HL-60 (cell line): ENCODE measurements at regions not wholly inside any gene's neighbourhood (a gene's known extent, or its start where the extent isn't known, plus 50 kb on each side); places are given as distances from the start of the nearest gene placed in this dataset.

Experiments used
- DNase-seq, 2 experiments: peaks; one replicate each; pipeline ENCODE4 v3.0.0-alpha.2; 2010 to 2020; ENCODE audit warnings: low read depth in 1 of 2, low spot score in 1 of 2
- H3K27ac ChIP-seq: fragments of 250-450 bp; sonication (Bioruptor Pico); replicated peaks from 2 replicates; pipeline ENCODE4 v1.5.1; 2020; ENCODE audit warnings: mild to moderate bottlenecking, moderate library complexity
- H3K27me3 ChIP-seq: fragments of 250-450 bp; sonication (Bioruptor Pico); 2 replicates; pipeline ENCODE4 v1.5.1; 2021; ENCODE audit warnings: mild to moderate bottlenecking, moderate library complexity; ENCODE audit not compliant: insufficient read depth, poor library complexity, severe bottlenecking
- H3K4me3 ChIP-seq: replicated peaks from 2 replicates; pipeline ENCODE4 v1.5.1; 2011; ENCODE audit warnings: mild to moderate bottlenecking, control low read depth, low read length; ENCODE audit not compliant: insufficient read depth
- GABPA ChIP-seq: IDR thresholded peaks from 2 replicates; pipeline ENCODE4 v1.6.1; 2012; ENCODE audit warnings: low read depth
- POLR2AphosphoS5 ChIP-seq: IDR thresholded peaks from 2 replicates; pipeline ENCODE4 v1.6.1; 2012; ENCODE audit warnings: low read depth
- SPI1 ChIP-seq: IDR thresholded peaks from 2 replicates; pipeline ENCODE4 v1.6.1; 2012; ENCODE audit warnings: low read depth, mild to moderate bottlenecking, borderline replicate concordance
- TF ChIP-seq, protein P1 (sequence below): IDR thresholded peaks from one replicate; pipeline ENCODE4 v1.5.1; 2011; ENCODE audit warnings: low read length, control low read depth, inconsistent platforms; ENCODE audit not compliant: insufficient read depth
- TF ChIP-seq, protein P2 (sequence below): IDR thresholded peaks from 2 replicates; pipeline ENCODE4 v1.6.1; 2012; ENCODE audit warnings: low read depth; ENCODE audit not compliant: insufficient replicate concordance

DNA sequence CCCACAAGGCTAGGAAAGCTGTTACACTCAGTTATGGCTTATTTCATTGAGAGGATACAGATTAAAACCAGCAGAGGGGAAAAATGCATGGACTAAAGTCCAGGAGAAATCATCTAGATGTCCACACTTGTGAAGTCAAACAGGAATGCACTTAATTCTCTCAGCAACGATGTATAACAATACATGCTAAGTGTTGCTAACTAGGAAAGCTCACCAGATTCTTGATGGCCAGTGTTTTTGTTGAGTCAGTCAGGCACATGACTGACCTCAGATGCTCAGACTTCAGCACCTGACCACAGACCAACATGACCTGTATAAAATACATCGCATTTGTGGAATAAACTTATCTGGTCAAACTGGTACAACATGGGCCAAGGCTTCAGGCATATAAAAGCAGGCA, 470.2 kb upstream of the PRR20A start:
- no peak for DNase-seq
- Histone ChIP-seq H3K27me3 (no peaks in the 10 kb centered on the region), H3K27ac (no peak overlapping the region), H3K4me3 (no peak overlapping the region)
- TF ChIP-seq SPI1 (no peak), GABPA (no peak), POLR2AphosphoS5 (no peak)
- TF ChIP-seq, protein P1, sequence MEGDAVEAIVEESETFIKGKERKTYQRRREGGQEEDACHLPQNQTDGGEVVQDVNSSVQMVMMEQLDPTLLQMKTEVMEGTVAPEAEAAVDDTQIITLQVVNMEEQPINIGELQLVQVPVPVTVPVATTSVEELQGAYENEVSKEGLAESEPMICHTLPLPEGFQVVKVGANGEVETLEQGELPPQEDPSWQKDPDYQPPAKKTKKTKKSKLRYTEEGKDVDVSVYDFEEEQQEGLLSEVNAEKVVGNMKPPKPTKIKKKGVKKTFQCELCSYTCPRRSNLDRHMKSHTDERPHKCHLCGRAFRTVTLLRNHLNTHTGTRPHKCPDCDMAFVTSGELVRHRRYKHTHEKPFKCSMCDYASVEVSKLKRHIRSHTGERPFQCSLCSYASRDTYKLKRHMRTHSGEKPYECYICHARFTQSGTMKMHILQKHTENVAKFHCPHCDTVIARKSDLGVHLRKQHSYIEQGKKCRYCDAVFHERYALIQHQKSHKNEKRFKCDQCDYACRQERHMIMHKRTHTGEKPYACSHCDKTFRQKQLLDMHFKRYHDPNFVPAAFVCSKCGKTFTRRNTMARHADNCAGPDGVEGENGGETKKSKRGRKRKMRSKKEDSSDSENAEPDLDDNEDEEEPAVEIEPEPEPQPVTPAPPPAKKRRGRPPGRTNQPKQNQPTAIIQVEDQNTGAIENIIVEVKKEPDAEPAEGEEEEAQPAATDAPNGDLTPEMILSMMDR = no peak
- TF ChIP-seq, protein P2, sequence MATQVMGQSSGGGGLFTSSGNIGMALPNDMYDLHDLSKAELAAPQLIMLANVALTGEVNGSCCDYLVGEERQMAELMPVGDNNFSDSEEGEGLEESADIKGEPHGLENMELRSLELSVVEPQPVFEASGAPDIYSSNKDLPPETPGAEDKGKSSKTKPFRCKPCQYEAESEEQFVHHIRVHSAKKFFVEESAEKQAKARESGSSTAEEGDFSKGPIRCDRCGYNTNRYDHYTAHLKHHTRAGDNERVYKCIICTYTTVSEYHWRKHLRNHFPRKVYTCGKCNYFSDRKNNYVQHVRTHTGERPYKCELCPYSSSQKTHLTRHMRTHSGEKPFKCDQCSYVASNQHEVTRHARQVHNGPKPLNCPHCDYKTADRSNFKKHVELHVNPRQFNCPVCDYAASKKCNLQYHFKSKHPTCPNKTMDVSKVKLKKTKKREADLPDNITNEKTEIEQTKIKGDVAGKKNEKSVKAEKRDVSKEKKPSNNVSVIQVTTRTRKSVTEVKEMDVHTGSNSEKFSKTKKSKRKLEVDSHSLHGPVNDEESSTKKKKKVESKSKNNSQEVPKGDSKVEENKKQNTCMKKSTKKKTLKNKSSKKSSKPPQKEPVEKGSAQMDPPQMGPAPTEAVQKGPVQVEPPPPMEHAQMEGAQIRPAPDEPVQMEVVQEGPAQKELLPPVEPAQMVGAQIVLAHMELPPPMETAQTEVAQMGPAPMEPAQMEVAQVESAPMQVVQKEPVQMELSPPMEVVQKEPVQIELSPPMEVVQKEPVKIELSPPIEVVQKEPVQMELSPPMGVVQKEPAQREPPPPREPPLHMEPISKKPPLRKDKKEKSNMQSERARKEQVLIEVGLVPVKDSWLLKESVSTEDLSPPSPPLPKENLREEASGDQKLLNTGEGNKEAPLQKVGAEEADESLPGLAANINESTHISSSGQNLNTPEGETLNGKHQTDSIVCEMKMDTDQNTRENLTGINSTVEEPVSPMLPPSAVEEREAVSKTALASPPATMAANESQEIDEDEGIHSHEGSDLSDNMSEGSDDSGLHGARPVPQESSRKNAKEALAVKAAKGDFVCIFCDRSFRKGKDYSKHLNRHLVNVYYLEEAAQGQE = no peak

DNA sequence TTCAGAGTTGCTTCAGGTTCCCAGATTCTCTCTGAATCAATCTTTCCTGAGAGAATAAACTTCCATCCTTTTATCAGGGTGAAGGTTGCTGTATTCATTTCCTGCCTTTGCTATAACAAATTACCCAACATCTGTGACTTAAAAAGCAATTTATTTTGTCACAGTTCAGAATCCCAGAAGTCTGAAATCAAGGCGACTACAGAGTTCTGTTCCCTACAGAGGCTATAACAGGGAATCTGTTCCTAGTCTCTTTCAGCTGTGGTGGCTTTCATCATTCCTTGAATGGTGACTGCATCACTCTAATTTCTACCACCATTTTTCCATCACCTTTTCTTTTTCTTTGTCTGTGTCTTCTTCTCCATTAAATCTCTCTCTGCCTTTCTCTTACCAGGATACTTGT, 459.3 kb upstream of the PRR20A start:
- no peak for TF ChIP-seq GABPA
- no peak for TF ChIP-seq SPI1
- TF ChIP-seq, protein P2 = no peak
- TF ChIP-seq, protein P1 = no peak
- no peak for TF ChIP-seq POLR2AphosphoS5
- no peak overlapping the region for H3K4me3 ChIP-seq

DNA sequence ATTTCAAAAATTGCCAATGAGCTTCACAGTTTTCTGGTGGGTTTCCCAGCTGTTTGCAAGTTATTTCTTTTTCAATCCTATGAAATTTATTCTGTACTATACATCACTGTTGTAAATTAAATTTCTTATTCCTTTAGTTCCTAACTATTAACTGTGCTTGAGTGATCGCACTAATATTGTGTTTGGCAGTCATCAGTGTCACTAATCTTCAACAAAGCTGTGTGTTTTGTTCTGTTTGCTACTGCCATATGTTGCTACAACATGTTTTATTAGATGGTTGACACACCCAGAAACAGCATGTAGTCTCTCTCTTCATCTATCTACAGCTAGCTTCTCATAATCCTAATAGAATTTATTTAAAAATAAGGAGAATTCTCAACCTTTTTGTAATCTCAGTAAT, 453.6 kb upstream of the PRR20A start:
- no peaks in the 10 kb centered on the region for H3K27me3 ChIP-seq
- no peak for DNase-seq
- H3K4me3 ChIP-seq = no peak overlapping the region
- H3K27ac ChIP-seq = no peak overlapping the region
- TF ChIP-seq POLR2AphosphoS5 (no peak), SPI1 (no peak), GABPA (no peak)
- TF ChIP-seq, protein P2 = no peak
- TF ChIP-seq, protein P1 = no peak

More for the DNA sequence above, 459.3 kb upstream of the PRR20A start:
- no peak for DNase-seq
- no peak overlapping the region for H3K27ac ChIP-seq
- no peaks in the 10 kb centered on the region for H3K27me3 ChIP-seq
